A549 (cell line): ENCODE measurements at regions not wholly inside any gene's neighbourhood (a gene's known extent, or its start where the extent isn't known, plus 50 kb on each side); places are given as distances from the start of the nearest gene placed in this dataset.

Experiments used
- BHLHE40 ChIP-seq: IDR thresholded peaks from 2 replicates; pipeline ENCODE4 v1.6.1; 2012; ENCODE audit warnings: low read depth, low read length, inconsistent platforms
- CHD4 ChIP-seq: fragments of 200-600 bp; sonication (generic); IDR thresholded peaks from 2 replicates; pipeline ENCODE4 v1.6.1; 2016; ENCODE audit warnings: antibody characterized with exemption, mild to moderate bottlenecking, borderline replicate concordance
- CTCF ChIP-seq: fragments of >200 bp; sonication (Bioruptor Twin); formaldehyde crosslinking; IDR thresholded peaks from 3 replicates; pipeline ENCODE4 v1.5.1; 2016
- HDAC2 ChIP-seq: fragments of 200-600 bp; sonication (generic); IDR thresholded peaks from 2 replicates; pipeline ENCODE4 v1.6.1; 2016
- JUNB ChIP-seq: fragments of >200 bp; sonication (Bioruptor Twin); formaldehyde crosslinking; IDR thresholded peaks from 2 replicates; pipeline ENCODE4 v1.6.1; 2016
- MAFK ChIP-seq: fragments of 450-650 bp; IDR thresholded peaks from 2 replicates; pipeline ENCODE4 v1.6.1; 2014; ENCODE audit not compliant: partially characterized antibody
- RAD21 ChIP-seq, 2 experiments: fragments of >200 bp in 1 of 2; sonication (Bioruptor Twin) in 1 of 2; formaldehyde crosslinking in 1 of 2; IDR thresholded peaks in 1 of 2; conservative IDR thresholded peaks in 1 of 2; 2 replicates in 1 of 2; 3 replicates in 1 of 2; pipeline ENCODE4 v1.6.1; 2012 to 2018; ENCODE audit warnings: inconsistent platforms in 1 of 2
- REST ChIP-seq: fragments of 200-600 bp; sonication (generic); IDR thresholded peaks from 2 replicates; pipeline ENCODE4 v1.6.1; 2016; ENCODE audit warnings: antibody characterized with exemption, mild to moderate bottlenecking, moderate library complexity
- USF2 ChIP-seq: fragments of 450-650 bp; IDR thresholded peaks from 2 replicates; pipeline ENCODE4 v1.6.1; 2014; ENCODE audit warnings: antibody characterized with exemption

GRCh38 chr2:220191031-220191430 is 563.6 kb downstream of the SLC4A3 start:
- TF ChIP-seq CTCF (no peak), MAFK (no peak), JUNB (no peak), CHD4 (no peak), BHLHE40 (no peak), USF2 (no peak), REST (no peak), HDAC2 (no peak), RAD21 (conservative IDR thresholded peaks at IDR 0.05 in 1 of 2, IDR thresholded peaks at IDR 0.05 in 1 of 2) (no peak)
